ENCODE measurements at regions not wholly inside any gene's neighbourhood (a gene's known extent, or its start where the extent isn't known, plus 50 kb on each side); places are given as distances from the start of the nearest gene placed in this dataset.

- TF ChIP-seq, protein P1, sequence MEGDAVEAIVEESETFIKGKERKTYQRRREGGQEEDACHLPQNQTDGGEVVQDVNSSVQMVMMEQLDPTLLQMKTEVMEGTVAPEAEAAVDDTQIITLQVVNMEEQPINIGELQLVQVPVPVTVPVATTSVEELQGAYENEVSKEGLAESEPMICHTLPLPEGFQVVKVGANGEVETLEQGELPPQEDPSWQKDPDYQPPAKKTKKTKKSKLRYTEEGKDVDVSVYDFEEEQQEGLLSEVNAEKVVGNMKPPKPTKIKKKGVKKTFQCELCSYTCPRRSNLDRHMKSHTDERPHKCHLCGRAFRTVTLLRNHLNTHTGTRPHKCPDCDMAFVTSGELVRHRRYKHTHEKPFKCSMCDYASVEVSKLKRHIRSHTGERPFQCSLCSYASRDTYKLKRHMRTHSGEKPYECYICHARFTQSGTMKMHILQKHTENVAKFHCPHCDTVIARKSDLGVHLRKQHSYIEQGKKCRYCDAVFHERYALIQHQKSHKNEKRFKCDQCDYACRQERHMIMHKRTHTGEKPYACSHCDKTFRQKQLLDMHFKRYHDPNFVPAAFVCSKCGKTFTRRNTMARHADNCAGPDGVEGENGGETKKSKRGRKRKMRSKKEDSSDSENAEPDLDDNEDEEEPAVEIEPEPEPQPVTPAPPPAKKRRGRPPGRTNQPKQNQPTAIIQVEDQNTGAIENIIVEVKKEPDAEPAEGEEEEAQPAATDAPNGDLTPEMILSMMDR (IDR thresholded peaks at IDR 0.05) = no peak
- no peak for TF ChIP-seq EZH2 (IDR thresholded peaks at IDR 0.05)
Measured at GRCh38 chr11:116648247-116649174, 124.3 kb downstream of the BUD13 start.
